Panc1 (cell line): ENCODE measurements at regions not wholly inside any gene's neighbourhood (a gene's known extent, or its start where the extent isn't known, plus 50 kb on each side); places are given as distances from the start of the nearest gene placed in this dataset.

Experiments
- POLR2AphosphoS5 ChIP-seq: IDR thresholded peaks from 2 replicates; pipeline ENCODE4 v1.6.1; 2012; ENCODE audit warnings: mild to moderate bottlenecking, low read depth, low read length, moderate library complexity
- SIN3A ChIP-seq: IDR thresholded peaks from 2 replicates; pipeline ENCODE4 v1.6.1; 2012; ENCODE audit warnings: low read depth, mild to moderate bottlenecking, low read length, moderate library complexity, borderline replicate concordance; ENCODE audit not compliant: insufficient read depth
- TCF7L2 ChIP-seq: IDR thresholded peaks from 2 replicates; pipeline ENCODE4 v1.6.1; 2011; ENCODE audit warnings: mild to moderate bottlenecking, low read depth, low read length, inconsistent platforms
- TF ChIP-seq, protein P1 (sequence below): fragments of 450-650 bp; IDR thresholded peaks from 2 replicates; pipeline ENCODE4 v1.5.1; 2017; ENCODE audit warnings: mild to moderate bottlenecking
- TF ChIP-seq, protein P2 (sequence below), 2 experiments: IDR thresholded peaks; 2 replicates each; pipeline ENCODE4 v1.6.1; 2011 to 2012; ENCODE audit warnings: low read depth in 2 of 2, control low read depth in 1 of 2, low read length in 1 of 2, mild to moderate bottlenecking in 1 of 2, moderate library complexity in 1 of 2; ENCODE audit not compliant: insufficient read depth in 1 of 2

DNA sequence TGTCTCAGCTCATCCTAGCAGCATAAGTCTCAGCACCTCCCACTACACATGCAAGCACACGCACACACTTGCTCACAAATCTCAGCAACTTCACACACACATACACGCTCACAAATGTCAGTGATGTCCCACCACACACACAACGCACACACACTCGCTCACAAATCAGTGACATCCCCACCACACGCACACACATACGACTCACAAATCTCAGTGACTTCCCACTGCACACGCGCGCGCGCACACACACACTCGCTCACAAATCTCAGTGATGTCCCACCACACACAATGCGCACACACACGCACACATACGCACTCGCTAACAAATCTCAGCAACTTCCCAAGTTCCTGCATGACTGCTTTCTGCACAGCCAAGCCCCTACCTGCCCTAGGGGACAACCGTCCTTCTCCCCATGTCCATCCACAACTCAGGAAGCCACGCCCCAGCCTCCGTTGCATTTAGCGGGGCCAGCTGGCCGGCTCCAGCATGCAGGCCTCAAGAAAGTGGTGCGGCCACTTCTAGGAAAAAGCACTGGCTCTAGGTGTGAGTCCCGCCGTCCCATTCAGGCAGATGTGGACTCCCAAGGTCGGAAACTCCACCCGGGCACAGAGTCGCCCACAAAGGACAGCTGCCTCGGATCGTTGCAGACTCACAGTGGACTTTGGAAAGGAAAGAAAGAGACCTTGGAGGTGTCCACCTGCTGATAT, 180.1 kb upstream of the SALL3 start:
- TF ChIP-seq, protein P1, sequence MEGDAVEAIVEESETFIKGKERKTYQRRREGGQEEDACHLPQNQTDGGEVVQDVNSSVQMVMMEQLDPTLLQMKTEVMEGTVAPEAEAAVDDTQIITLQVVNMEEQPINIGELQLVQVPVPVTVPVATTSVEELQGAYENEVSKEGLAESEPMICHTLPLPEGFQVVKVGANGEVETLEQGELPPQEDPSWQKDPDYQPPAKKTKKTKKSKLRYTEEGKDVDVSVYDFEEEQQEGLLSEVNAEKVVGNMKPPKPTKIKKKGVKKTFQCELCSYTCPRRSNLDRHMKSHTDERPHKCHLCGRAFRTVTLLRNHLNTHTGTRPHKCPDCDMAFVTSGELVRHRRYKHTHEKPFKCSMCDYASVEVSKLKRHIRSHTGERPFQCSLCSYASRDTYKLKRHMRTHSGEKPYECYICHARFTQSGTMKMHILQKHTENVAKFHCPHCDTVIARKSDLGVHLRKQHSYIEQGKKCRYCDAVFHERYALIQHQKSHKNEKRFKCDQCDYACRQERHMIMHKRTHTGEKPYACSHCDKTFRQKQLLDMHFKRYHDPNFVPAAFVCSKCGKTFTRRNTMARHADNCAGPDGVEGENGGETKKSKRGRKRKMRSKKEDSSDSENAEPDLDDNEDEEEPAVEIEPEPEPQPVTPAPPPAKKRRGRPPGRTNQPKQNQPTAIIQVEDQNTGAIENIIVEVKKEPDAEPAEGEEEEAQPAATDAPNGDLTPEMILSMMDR = no peak
- TF ChIP-seq POLR2AphosphoS5 (no peak), SIN3A (no peak), TCF7L2 (no peak)
- TF ChIP-seq, protein P2, sequence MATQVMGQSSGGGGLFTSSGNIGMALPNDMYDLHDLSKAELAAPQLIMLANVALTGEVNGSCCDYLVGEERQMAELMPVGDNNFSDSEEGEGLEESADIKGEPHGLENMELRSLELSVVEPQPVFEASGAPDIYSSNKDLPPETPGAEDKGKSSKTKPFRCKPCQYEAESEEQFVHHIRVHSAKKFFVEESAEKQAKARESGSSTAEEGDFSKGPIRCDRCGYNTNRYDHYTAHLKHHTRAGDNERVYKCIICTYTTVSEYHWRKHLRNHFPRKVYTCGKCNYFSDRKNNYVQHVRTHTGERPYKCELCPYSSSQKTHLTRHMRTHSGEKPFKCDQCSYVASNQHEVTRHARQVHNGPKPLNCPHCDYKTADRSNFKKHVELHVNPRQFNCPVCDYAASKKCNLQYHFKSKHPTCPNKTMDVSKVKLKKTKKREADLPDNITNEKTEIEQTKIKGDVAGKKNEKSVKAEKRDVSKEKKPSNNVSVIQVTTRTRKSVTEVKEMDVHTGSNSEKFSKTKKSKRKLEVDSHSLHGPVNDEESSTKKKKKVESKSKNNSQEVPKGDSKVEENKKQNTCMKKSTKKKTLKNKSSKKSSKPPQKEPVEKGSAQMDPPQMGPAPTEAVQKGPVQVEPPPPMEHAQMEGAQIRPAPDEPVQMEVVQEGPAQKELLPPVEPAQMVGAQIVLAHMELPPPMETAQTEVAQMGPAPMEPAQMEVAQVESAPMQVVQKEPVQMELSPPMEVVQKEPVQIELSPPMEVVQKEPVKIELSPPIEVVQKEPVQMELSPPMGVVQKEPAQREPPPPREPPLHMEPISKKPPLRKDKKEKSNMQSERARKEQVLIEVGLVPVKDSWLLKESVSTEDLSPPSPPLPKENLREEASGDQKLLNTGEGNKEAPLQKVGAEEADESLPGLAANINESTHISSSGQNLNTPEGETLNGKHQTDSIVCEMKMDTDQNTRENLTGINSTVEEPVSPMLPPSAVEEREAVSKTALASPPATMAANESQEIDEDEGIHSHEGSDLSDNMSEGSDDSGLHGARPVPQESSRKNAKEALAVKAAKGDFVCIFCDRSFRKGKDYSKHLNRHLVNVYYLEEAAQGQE (IDR thresholded peaks at IDR 0.05; ENCODE audit: insufficient read depth in 1 of 2, low read depth in 2 of 2, low read length in 1 of 2) = no peak
